OCI-LY7 (cell line): ENCODE measurements at regions not wholly inside any gene's neighbourhood (a gene's known extent, or its start where the extent isn't known, plus 50 kb on each side); places are given as distances from the start of the nearest gene placed in this dataset.

ENCODE experiments used
- CTCF ChIP-seq: fragments of 200-600 bp; sonication (generic); conservative IDR thresholded peaks from 2 replicates; pipeline ENCODE4 v1.5.1; 2014; ENCODE audit warnings: mild to moderate bottlenecking, antibody characterized with exemption, low read length, moderate library complexity, mixed read lengths
- EZH2phosphoT487 ChIP-seq: fragments of 200-600 bp; sonication (generic); IDR thresholded peaks from 2 replicates; pipeline ENCODE4 v1.6.1; 2018; ENCODE audit warnings: low read depth, borderline replicate concordance, mild to moderate bottlenecking, mixed run types, antibody characterized with exemption, low read length, moderate library complexity, mixed read lengths

DNA sequence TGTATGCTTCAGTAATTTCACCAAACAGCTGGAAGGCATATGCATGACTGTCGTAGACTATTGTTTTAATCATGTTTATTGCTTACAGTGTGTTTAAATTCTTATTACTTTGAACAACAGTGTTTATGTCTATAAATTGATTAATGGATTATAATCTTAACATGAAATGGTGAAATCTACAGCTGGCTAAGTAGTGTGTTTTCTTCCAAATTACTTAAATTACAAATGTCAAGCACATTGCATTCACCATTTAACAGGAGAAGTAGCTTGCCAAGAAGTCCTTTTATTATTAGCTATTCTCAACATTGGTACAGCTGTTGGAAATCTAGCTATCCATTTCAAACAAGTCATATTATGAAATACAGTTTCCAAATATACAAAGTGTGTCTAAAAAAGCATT, 849.3 kb upstream of the PCDH10 start:
- no peak for TF ChIP-seq CTCF
- no peak for TF ChIP-seq EZH2phosphoT487
